OCI-LY7 (cell line): ENCODE measurements at regions not wholly inside any gene's neighbourhood (a gene's known extent, or its start where the extent isn't known, plus 50 kb on each side); places are given as distances from the start of the nearest gene placed in this dataset.

Source experiments
- BruUV-seq: library from RNA; stranded (reverse); fragments of 400-500 nt; replicated peaks from 2 replicates; lab custom pipeline; 2021; lab: Mats Ljungman, UMichigan
- CTCF ChIA-PET: fragments of 300-600 bp; sonication (Branson Sonifier 250); formaldehyde crosslinking; loops from one replicate; lab custom pipeline; 2022; ENCODE audit warnings: antibody characterized with exemption; ENCODE audit not compliant: unreplicated experiment; lab: Charles Lee
- POLR2A ChIA-PET: fragments of 300-600 bp; sonication (Branson Sonifier 250); formaldehyde crosslinking; loops from one replicate; lab custom pipeline; 2022; ENCODE audit warnings: antibody characterized with exemption; lab: Charles Lee
- DNase-seq: peaks from one replicate; pipeline ENCODE4 v3.0.0-alpha.2; 2015; ENCODE audit warnings: low spot score
- H2AFZ ChIP-seq: fragments of 200-600 bp; sonication (generic), shearing (Covaris generic); 2 replicates; pipeline ENCODE4 v1.6.1; 2014; ENCODE audit warnings: mild to moderate bottlenecking, antibody characterized with exemption, low read length, moderate library complexity
- H3K27ac ChIP-seq: fragments of 200-600 bp; sonication (generic); 2 replicates; pipeline ENCODE4 v1.5.1; 2014; ENCODE audit warnings: mixed run types, low read depth, mild to moderate bottlenecking, moderate library complexity, low read length, inconsistent platforms; ENCODE audit not compliant: poor library complexity, severe bottlenecking
- H3K36me3 ChIP-seq: fragments of 200-600 bp; sonication (generic); 2 replicates; pipeline ENCODE4 v1.6.1; 2014; ENCODE audit warnings: mild to moderate bottlenecking, antibody characterized with exemption, low read length, moderate library complexity, mixed read lengths; ENCODE audit not compliant: insufficient read depth
- H3K4me1 ChIP-seq: fragments of 200-600 bp; sonication (generic); 2 replicates; pipeline ENCODE4 v1.5.1; 2014; ENCODE audit warnings: mild to moderate bottlenecking, low read length; ENCODE audit not compliant: insufficient read depth, poor library complexity, severe bottlenecking
- H3K4me2 ChIP-seq: fragments of 200-600 bp; sonication (generic); 2 replicates; pipeline ENCODE4 v1.6.1; 2014; ENCODE audit warnings: mild to moderate bottlenecking, low read length
- H3K4me3 ChIP-seq: fragments of 200-600 bp; sonication (generic); 2 replicates; pipeline ENCODE4 v1.5.1; 2014; ENCODE audit warnings: mild to moderate bottlenecking, low read depth, low read length; ENCODE audit not compliant: poor library complexity, severe bottlenecking
- H3K79me2 ChIP-seq: fragments of 200-600 bp; sonication (generic); 2 replicates; pipeline ENCODE4 v1.6.1; 2016; ENCODE audit warnings: low read depth, mild to moderate bottlenecking, low read length, moderate library complexity, mixed read lengths; ENCODE audit not compliant: insufficient read depth
- H3K9me2 ChIP-seq: fragments of 200-600 bp; sonication (generic); 2 replicates; pipeline ENCODE4 v1.6.1; 2016; ENCODE audit warnings: mild to moderate bottlenecking, low read length, mixed read lengths; ENCODE audit not compliant: insufficient read depth
- H3K9me3 ChIP-seq: fragments of 200-600 bp; sonication (generic); 2 replicates; pipeline ENCODE4 v1.6.1; 2014; ENCODE audit warnings: mild to moderate bottlenecking, mixed run types, low read length, mixed read lengths
- H4K20me1 ChIP-seq: fragments of 200-600 bp; sonication (generic); 2 replicates; pipeline ENCODE4 v1.6.1; 2014; ENCODE audit warnings: mild to moderate bottlenecking, antibody characterized with exemption, low read length, moderate library complexity, mixed read lengths; ENCODE audit not compliant: insufficient read depth
- EZH2phosphoT487 ChIP-seq: fragments of 200-600 bp; sonication (generic); IDR thresholded peaks from 2 replicates; pipeline ENCODE4 v1.6.1; 2018; ENCODE audit warnings: low read depth, borderline replicate concordance, mild to moderate bottlenecking, mixed run types, antibody characterized with exemption, low read length, moderate library complexity, mixed read lengths
- intact Hi-C: fragments of 100-400 bp; cut with micrococcal nuclease; formaldehyde crosslinking; loops from one replicate; pipeline ENCODE4 v1.10.0; 2022; ENCODE audit not compliant: unreplicated experiment
- TF ChIP-seq, protein P1 (sequence below): fragments of 200-600 bp; sonication (generic); conservative IDR thresholded peaks from 2 replicates; pipeline ENCODE4 v1.5.1; 2014; ENCODE audit warnings: mild to moderate bottlenecking, antibody characterized with exemption, low read length, moderate library complexity, mixed read lengths

DNA sequence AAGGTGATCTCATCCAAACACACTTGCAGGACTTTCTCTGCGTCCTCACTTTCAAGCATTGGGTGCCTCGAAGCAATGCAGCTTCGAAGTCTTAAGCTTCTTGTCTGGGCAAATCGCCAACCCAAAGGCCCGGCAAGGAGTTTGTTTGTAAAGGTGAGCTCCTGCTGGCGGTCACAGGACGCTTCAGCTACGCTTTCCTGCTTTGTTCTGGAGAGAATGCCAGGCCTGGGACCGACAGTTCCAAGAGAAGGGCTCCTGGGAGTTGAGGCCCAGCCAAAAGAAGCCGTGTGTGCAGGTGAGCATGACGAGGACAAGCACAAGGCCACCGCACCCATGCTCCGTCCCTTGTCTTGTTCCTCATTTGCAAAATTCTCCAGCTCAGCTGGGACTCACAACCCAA, 106.6 kb upstream of the DOCK1 start:
- Histone ChIP-seq H3K4me2 (no peak overlapping the region), H3K4me1 (no peaks in the 10 kb centered on the region), H4K20me1 (no peaks in the 10 kb centered on the region), H2AFZ (no peak overlapping the region), H3K79me2 (no peaks in the 10 kb centered on the region), H3K36me3 (no peaks in the 10 kb centered on the region), H3K9me3 (no peaks in the 10 kb centered on the region), H3K27ac (no peak overlapping the region), H3K4me3 (no peak overlapping the region), H3K9me2 (no peaks in the 10 kb centered on the region)
- BruUV-seq, result no TSS peak
- ChIA-PET CTCF (no interaction called here), POLR2A (interaction anchor here (0.6 kb wide), 1 partner anchor 12 kb away, joined by 4 read pairs; no protein-coding TSS in a partner anchor)
- TF ChIP-seq, protein P1, sequence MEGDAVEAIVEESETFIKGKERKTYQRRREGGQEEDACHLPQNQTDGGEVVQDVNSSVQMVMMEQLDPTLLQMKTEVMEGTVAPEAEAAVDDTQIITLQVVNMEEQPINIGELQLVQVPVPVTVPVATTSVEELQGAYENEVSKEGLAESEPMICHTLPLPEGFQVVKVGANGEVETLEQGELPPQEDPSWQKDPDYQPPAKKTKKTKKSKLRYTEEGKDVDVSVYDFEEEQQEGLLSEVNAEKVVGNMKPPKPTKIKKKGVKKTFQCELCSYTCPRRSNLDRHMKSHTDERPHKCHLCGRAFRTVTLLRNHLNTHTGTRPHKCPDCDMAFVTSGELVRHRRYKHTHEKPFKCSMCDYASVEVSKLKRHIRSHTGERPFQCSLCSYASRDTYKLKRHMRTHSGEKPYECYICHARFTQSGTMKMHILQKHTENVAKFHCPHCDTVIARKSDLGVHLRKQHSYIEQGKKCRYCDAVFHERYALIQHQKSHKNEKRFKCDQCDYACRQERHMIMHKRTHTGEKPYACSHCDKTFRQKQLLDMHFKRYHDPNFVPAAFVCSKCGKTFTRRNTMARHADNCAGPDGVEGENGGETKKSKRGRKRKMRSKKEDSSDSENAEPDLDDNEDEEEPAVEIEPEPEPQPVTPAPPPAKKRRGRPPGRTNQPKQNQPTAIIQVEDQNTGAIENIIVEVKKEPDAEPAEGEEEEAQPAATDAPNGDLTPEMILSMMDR, result no peak
- no peak for TF ChIP-seq EZH2phosphoT487
- intact Hi-C loops, result no loop called here
- no peak for DNase-seq

DNA sequence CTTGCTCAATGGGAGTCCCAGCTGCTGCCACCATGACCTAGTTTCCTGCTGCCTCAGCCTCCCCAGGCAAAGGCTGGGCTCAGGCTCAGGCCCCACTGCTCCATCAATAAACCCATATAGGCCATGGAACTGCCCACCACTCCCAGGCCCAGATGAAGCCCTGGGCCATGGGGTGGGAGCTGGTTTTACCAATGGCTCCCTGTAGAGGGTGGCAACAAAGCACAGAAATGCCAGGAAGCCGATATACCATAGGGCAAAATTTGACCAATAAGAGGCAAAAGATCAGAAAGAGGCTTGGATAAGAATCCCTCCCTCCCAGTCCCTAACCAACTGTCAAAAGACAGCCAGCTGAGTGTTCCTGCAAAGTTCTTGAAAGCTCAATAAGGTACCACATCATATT, 101.8 kb upstream of the DOCK1 start:
- Histone ChIP-seq H3K27ac (no peak overlapping the region), H2AFZ (no peak overlapping the region), H3K36me3 (no peaks in the 10 kb centered on the region), H3K9me2 (no peaks in the 10 kb centered on the region), H4K20me1 (no peaks in the 10 kb centered on the region), H3K4me3 (no peak overlapping the region), H3K4me1 (no peaks in the 10 kb centered on the region), H3K79me2 (no peaks in the 10 kb centered on the region), H3K4me2 (no peak overlapping the region), H3K9me3 (no peaks in the 10 kb centered on the region)
- ChIA-PET POLR2A (no interaction called here), CTCF (no interaction called here)
- TF ChIP-seq, protein P1, result no peak
- TF ChIP-seq EZH2phosphoT487, result no peak
- no peak for DNase-seq
- intact Hi-C loops, result no loop called here
- BruUV-seq, result no TSS peak

DNA sequence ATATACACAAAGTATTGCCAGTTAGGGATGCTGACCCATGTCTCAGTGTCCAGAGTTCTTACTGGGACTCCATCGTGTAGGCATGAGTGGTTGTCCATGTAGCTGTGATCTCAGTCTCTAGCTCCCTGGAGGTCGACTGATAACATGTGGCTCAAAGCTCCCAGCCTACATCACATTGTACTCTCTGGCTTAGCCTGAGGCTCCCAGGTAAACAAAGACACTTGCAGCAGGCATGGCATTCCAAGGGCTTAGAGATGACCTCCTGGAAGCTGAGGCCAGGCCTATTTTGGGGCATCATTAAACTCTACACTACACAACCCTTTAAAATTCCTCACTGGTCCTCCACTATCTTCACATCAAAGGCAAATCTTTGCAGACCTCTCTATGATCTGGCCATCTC, 100.8 kb upstream of the DOCK1 start:
- DNase-seq, result no peak
- no TSS peak for BruUV-seq
- Histone ChIP-seq H4K20me1 (no peaks in the 10 kb centered on the region), H3K9me2 (no peaks in the 10 kb centered on the region), H3K36me3 (no peaks in the 10 kb centered on the region), H3K9me3 (no peaks in the 10 kb centered on the region), H2AFZ (no peak overlapping the region), H3K4me3 (no peak overlapping the region), H3K79me2 (no peaks in the 10 kb centered on the region), H3K27ac (no peak overlapping the region), H3K4me2 (no peak overlapping the region), H3K4me1 (no peaks in the 10 kb centered on the region)
- intact Hi-C loops, result no loop called here
- TF ChIP-seq, protein P1, result no peak
- no peak for TF ChIP-seq EZH2phosphoT487
- ChIA-PET POLR2A (no interaction called here), CTCF (no interaction called here)
